Left lung (tissue), 4 donors: ENCODE measurements at regions not wholly inside any gene's neighbourhood (a gene's known extent, or its start where the extent isn't known, plus 50 kb on each side); places are given as distances from the start of the nearest gene placed in this dataset.
A peak's percentile ranks its signal among the peaks of the same experiment; 100 is the strongest.
"Not testable (repeated sequence)": the region's sequence is repeated elsewhere in the genome, so short reads cannot be mapped to it uniquely, and the experiment has no call there.

Experiments
- ATAC-seq: fragments of 200-7000 bp; cut with Tn5 transposase; one replicate; pipeline ENCODE4 v1.9.1; 2020; ENCODE audit warnings: moderate library complexity
- DNase-seq, 4 donors: peaks; one replicate each; pipeline ENCODE4 v3.0.0-alpha.2; 2013 to 2020
- H3K27ac ChIP-seq, 2 donors: fragments of 200-600 bp; sonication (generic) in 1 of 2; one replicate each; pipeline versions ENCODE4 v1.5.0 to v1.8.0; 2020 to 2021
- H3K27me3 ChIP-seq, 2 donors: fragments of 200-600 bp; sonication (generic) in 1 of 2; one replicate each; pipeline versions ENCODE4 v1.5.0 to v1.8.0; 2020 to 2021
- H3K36me3 ChIP-seq, 2 donors: fragments of 200-600 bp; sonication (generic) in 1 of 2; one replicate each; pipeline versions ENCODE4 v1.5.0 to v1.8.0; 2020 to 2021
- H3K4me1 ChIP-seq, 2 donors: fragments of 200-600 bp; one replicate each; pipeline ENCODE4 v1.8.0; 2021
- H3K4me3 ChIP-seq, 2 donors: fragments of 200-600 bp; sonication (generic) in 1 of 2; one replicate each; pipeline versions ENCODE4 v1.5.0 to v1.8.0; 2020 to 2021; ENCODE audit warnings: mild to moderate bottlenecking in 1 of 2
- H3K9me3 ChIP-seq, 2 donors: fragments of 200-600 bp; sonication (generic) in 1 of 2; one replicate each; pipeline versions ENCODE4 v1.5.0 to v1.8.0; 2020 to 2021
- CTCF ChIP-seq, 2 donors: fragments of 200-600 bp; sonication (generic) in 1 of 2; IDR thresholded peaks; one replicate each; pipeline versions ENCODE4 v1.5.0 to v1.8.0; 2021; ENCODE audit warnings: antibody characterized with exemption in 2 of 2
- intact Hi-C, 2 donors: fragments of 100-400 bp; cut with DNase I; formaldehyde crosslinking; loops; one replicate each; pipeline versions ENCODE4 v1.11.2 to v1.14.2; 2022
- donor health status: DM: no; HTN: yes; CAD: no.
- donor health status: DM: no; HTN: no; CAD: no.

- H3K36me3 ChIP-seq: no peaks in the 10 kb centered on the region
- no peaks in the 10 kb centered on the region for H3K4me1 ChIP-seq
- TF ChIP-seq CTCF (IDR thresholded peaks at IDR 0.05): no peak
- H3K9me3 ChIP-seq: no peaks in the 10 kb centered on the region
- intact Hi-C loops: no loop called here
- no peaks in the 10 kb centered on the region for H3K27me3 ChIP-seq
- no peak for ATAC-seq
- H3K27ac ChIP-seq: no peak overlapping the region
- DNase-seq: no peak
- H3K4me3 ChIP-seq: no peak overlapping the region
Observed at GRCh38 chr6:91079969-91080368, 493.1 kb upstream of the MAP3K7 start.

GRCh38 chr6:91075244-91075976 lies 488.5 kb upstream of the MAP3K7 start:
- no peak for ATAC-seq
- Histone ChIP-seq H3K4me3 (no peak overlapping the region), H3K9me3 (no peaks in the 10 kb centered on the region), H3K27ac (no peak overlapping the region), H3K27me3 (no peaks in the 10 kb centered on the region), H3K4me1 (no peaks in the 10 kb centered on the region), H3K36me3 (no peaks in the 10 kb centered on the region)
- intact Hi-C loops: no loop called here
- TF ChIP-seq CTCF (IDR thresholded peaks at IDR 0.05): no peak
- DNase-seq: no peak

GRCh38 chr6:91063362-91063761 lies 476.5 kb upstream of the MAP3K7 start:
- H3K27ac ChIP-seq: no peak overlapping the region
- TF ChIP-seq CTCF (IDR thresholded peaks at IDR 0.05): no peak
- H3K4me1 ChIP-seq: no peaks in the 10 kb centered on the region
- no peak overlapping the region for H3K4me3 ChIP-seq
- no peaks in the 10 kb centered on the region for H3K9me3 ChIP-seq
- DNase-seq (no peak), ATAC-seq (no peak)
- H3K36me3 ChIP-seq: no peaks in the 10 kb centered on the region
- H3K27me3 ChIP-seq: no peaks in the 10 kb centered on the region
- intact Hi-C loops: no loop called here

DNA sequence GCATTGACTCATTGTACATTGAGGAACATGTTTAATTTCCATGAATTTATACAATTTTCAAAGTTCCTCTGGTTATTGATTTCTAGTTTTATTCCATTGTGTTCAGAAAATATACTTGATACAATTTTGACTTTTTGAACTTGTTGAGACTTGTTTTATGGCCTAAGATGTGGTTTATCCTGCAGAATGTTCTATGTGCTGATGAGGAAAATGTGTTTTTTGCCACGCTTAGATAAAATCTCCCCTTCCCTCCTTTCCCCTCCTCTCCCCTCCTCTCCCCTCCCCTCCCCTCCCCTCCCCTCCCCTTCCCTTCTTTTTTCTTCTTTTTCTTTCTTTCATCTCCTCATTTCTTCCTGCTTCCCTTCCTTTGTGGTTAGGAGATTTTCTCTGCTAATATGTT lies 470.8 kb upstream of the MAP3K7 start:
- H3K27me3 ChIP-seq: no peaks in the 10 kb centered on the region
- ATAC-seq: no peak
- intact Hi-C loops: no loop called here

DNA sequence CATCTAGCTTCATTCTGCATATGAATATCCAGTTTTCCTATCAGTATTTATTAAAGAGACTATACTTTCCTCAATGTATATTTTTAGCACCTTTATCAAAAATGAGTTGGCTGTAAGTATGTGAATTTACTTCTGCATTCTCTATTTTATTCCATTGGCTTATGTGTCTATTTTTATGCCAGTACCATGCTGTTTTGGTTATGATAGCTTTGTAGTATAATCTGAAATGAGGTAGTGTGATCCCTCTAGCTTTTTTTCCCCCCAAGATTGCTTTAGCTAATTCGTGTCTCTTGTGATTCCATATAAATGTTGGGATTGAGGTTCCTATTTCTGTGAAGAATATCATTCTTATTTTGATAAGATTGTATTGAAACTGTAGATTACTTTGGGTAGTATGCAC lies 469.1 kb upstream of the MAP3K7 start:
- DNase-seq (no peak), ATAC-seq (no peak)
- Histone ChIP-seq H3K27me3 (no peaks in the 10 kb centered on the region), H3K27ac (no peak overlapping the region), H3K9me3 (peaks cover 0 to 10% of the 10 kb centered on the region in 2 donors), H3K4me3 (no peak overlapping the region), H3K4me1 (no peaks in the 10 kb centered on the region), H3K36me3 (no peaks in the 10 kb centered on the region)
- intact Hi-C loops: no loop called here
- no peak for TF ChIP-seq CTCF (IDR thresholded peaks at IDR 0.05)

More for the DNA sequence above, 470.8 kb upstream of the MAP3K7 start:
- DNase-seq: no peak
- no peak overlapping the region for H3K4me3 ChIP-seq
- no peaks in the 10 kb centered on the region for H3K4me1 ChIP-seq
- peaks cover 0 to 10% of the 10 kb centered on the region in 2 donors for H3K9me3 ChIP-seq
- TF ChIP-seq CTCF (IDR thresholded peaks at IDR 0.05): no peak
- no peak overlapping the region for H3K27ac ChIP-seq
- H3K36me3 ChIP-seq: no peaks in the 10 kb centered on the region

DNA sequence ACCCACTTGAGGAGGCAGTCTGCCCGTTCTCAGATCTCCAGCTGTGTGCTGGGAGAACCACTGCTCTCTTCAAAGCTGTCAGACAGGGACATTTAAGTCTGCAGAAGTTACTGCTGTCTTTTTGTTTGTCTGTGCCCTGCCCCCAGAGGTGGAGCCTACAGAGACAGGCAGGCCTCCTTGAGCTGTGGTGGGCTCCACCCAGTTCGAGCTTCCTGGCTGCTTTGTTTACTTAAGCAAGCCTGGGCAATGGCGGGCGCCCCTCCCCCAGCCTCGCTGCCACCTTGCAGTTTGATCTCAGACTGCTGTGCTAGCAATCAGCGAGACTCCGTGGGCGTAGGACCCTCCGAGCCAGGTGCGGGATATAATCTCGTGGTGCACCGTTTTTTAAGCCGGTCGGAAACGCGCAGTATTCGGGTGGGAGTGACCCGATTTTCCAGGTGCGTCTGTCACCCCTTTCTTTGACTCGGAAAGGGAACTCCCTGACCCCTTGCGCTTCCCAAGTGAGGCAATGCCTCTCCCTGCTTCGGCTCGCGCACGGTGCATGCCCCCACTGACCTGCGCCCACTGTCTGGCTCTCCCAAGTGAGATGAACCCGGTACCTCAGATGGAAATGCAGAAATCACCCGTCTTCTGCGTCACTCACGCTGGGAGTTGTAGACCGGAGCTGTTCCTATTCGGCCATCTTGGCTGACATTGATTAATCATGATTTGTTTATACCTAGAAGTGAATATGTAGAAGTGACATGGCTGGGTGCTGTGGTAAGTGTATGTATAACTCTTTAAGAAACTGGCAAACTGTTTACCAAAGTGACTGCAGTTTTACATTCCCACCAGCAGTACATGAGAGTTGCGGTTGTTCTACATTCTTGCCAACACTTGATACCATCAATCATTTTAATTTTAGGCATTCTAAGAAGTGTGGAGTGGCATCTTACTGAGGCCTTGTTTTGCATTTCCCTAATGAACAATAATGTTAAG lies 465.9 kb upstream of the MAP3K7 start:
- ATAC-seq, H3K27me3 ChIP-seq, H3K4me1 ChIP-seq, intact Hi-C loops, H3K27ac ChIP-seq, H3K4me3 ChIP-seq, H3K36me3 ChIP-seq: not testable (repeated sequence)
- DNase-seq: peak in 1 of 4 donors; percentile 34
- peaks cover 0 to 10% of the 10 kb centered on the region in 2 donors for H3K9me3 ChIP-seq
